ENCODE measurements at regions not wholly inside any gene's neighbourhood (a gene's known extent, or its start where the extent isn't known, plus 50 kb on each side); places are given as distances from the start of the nearest gene placed in this dataset.

GRCh38 chr5:165714598-165714997 lies 2209.2 kb downstream of the MAT2B start:
- Histone ChIP-seq H3K27ac (ENCODE audit: low read depth in 2 of 2, low read length in 2 of 2) (no peak overlapping the region), H3K9ac (ENCODE audit: low read depth in 1 of 2, low read length in 2 of 2) (no peak overlapping the region), H3K9me3 (ENCODE audit: control insufficient read depth in 2 of 2, low read length in 2 of 2) (peaks cover 0 to 2% of the 10 kb centered on the region in 2 donors), H3K36me3 (ENCODE audit: control insufficient read depth in 2 of 2, insufficient read depth in 2 of 2, low read length in 2 of 2) (no peaks in the 10 kb centered on the region), H3K4me3 (ENCODE audit: low read length in 2 of 2) (no peak overlapping the region), H3K4me1 (ENCODE audit: control insufficient read depth in 2 of 2, insufficient read depth in 2 of 2, low read length in 2 of 2) (no peaks in the 10 kb centered on the region), H3K27me3 (ENCODE audit: control insufficient read depth in 2 of 2, insufficient read depth in 2 of 2, low read length in 2 of 2) (no peaks in the 10 kb centered on the region)

DNA sequence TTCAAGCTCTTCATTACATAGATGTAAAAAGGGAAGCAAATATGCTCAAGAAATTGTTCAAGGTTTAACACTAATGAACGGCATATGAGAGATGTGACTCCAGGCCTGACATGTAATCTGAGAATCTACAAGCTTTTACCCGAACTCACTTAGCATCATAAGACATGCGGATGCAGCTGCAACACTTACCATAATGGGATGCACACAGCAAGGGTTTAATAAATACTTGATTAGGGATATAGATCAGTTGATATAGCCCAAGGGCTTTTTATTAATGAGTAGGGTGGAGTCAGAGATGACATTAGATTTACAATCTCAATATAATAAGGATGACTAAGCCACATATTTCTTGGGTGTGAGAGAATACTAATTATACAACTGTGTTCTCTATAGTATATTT lies 2215.5 kb downstream of the MAT2B start:
- no peak overlapping the region for H3K9ac ChIP-seq (ENCODE audit: low read depth in 1 of 2, low read length in 2 of 2)

GRCh38 chr5:165722401-165722800 lies 2217.0 kb downstream of the MAT2B start:
- H3K4me3 ChIP-seq (ENCODE audit: low read length in 2 of 2), result no peak overlapping the region
- no peaks in the 10 kb centered on the region for H3K4me1 ChIP-seq (ENCODE audit: control insufficient read depth in 2 of 2, insufficient read depth in 2 of 2, low read length in 2 of 2)
- no peaks in the 10 kb centered on the region for H3K9me3 ChIP-seq (ENCODE audit: control insufficient read depth in 2 of 2, low read length in 2 of 2)
- H3K27me3 ChIP-seq (ENCODE audit: control insufficient read depth in 2 of 2, insufficient read depth in 2 of 2, low read length in 2 of 2), result no peaks in the 10 kb centered on the region
- H3K36me3 ChIP-seq (ENCODE audit: control insufficient read depth in 2 of 2, insufficient read depth in 2 of 2, low read length in 2 of 2), result no peaks in the 10 kb centered on the region
- no peak overlapping the region for H3K27ac ChIP-seq (ENCODE audit: low read depth in 2 of 2, low read length in 2 of 2)
- H3K9ac ChIP-seq (ENCODE audit: low read depth in 1 of 2, low read length in 2 of 2), result no peak overlapping the region

More for the DNA sequence above, 2215.5 kb downstream of the MAT2B start:
- Histone ChIP-seq H3K36me3 (ENCODE audit: control insufficient read depth in 2 of 2, insufficient read depth in 2 of 2, low read length in 2 of 2) (no peaks in the 10 kb centered on the region), H3K27ac (ENCODE audit: low read depth in 2 of 2, low read length in 2 of 2) (no peak overlapping the region), H3K9me3 (ENCODE audit: control insufficient read depth in 2 of 2, low read length in 2 of 2) (no peaks in the 10 kb centered on the region), H3K4me3 (ENCODE audit: low read length in 2 of 2) (no peak overlapping the region), H3K4me1 (ENCODE audit: control insufficient read depth in 2 of 2, insufficient read depth in 2 of 2, low read length in 2 of 2) (no peaks in the 10 kb centered on the region), H3K27me3 (ENCODE audit: control insufficient read depth in 2 of 2, insufficient read depth in 2 of 2, low read length in 2 of 2) (no peaks in the 10 kb centered on the region)

- no peak overlapping the region for H3K27ac ChIP-seq (ENCODE audit: low read depth in 2 of 2, low read length in 2 of 2)
- no peak overlapping the region for H3K9ac ChIP-seq (ENCODE audit: low read depth in 1 of 2, low read length in 2 of 2)
Observed at GRCh38 chr5:165723931-165724330, 2218.5 kb downstream of the MAT2B start.

GRCh38 chr5:165728425-165728824 lies 2223.0 kb downstream of the MAT2B start:
- no peaks in the 10 kb centered on the region for H3K9me3 ChIP-seq (ENCODE audit: control insufficient read depth in 2 of 2, low read length in 2 of 2)
- no peaks in the 10 kb centered on the region for H3K4me1 ChIP-seq (ENCODE audit: control insufficient read depth in 2 of 2, insufficient read depth in 2 of 2, low read length in 2 of 2)
- H3K9ac ChIP-seq (ENCODE audit: low read depth in 1 of 2, low read length in 2 of 2), result no peak overlapping the region
- no peaks in the 10 kb centered on the region for H3K27me3 ChIP-seq (ENCODE audit: control insufficient read depth in 2 of 2, insufficient read depth in 2 of 2, low read length in 2 of 2)
- no peak overlapping the region for H3K4me3 ChIP-seq (ENCODE audit: low read length in 2 of 2)
- H3K27ac ChIP-seq (ENCODE audit: low read depth in 2 of 2, low read length in 2 of 2), result no peak overlapping the region
- no peaks in the 10 kb centered on the region for H3K36me3 ChIP-seq (ENCODE audit: control insufficient read depth in 2 of 2, insufficient read depth in 2 of 2, low read length in 2 of 2)

More at GRCh38 chr5:165723931-165724330, 2218.5 kb downstream of the MAT2B start:
- H3K27me3 ChIP-seq (ENCODE audit: control insufficient read depth in 2 of 2, insufficient read depth in 2 of 2, low read length in 2 of 2), result no peaks in the 10 kb centered on the region
- H3K4me1 ChIP-seq (ENCODE audit: control insufficient read depth in 2 of 2, insufficient read depth in 2 of 2, low read length in 2 of 2), result no peaks in the 10 kb centered on the region
- no peaks in the 10 kb centered on the region for H3K36me3 ChIP-seq (ENCODE audit: control insufficient read depth in 2 of 2, insufficient read depth in 2 of 2, low read length in 2 of 2)
- H3K4me3 ChIP-seq (ENCODE audit: low read length in 2 of 2), result no peak overlapping the region
- no peaks in the 10 kb centered on the region for H3K9me3 ChIP-seq (ENCODE audit: control insufficient read depth in 2 of 2, low read length in 2 of 2)

GRCh38 chr5:165735388-165735787 lies 2230.0 kb downstream of the MAT2B start:
- no peaks in the 10 kb centered on the region for H3K27me3 ChIP-seq (ENCODE audit: control insufficient read depth in 2 of 2, insufficient read depth in 2 of 2, low read length in 2 of 2)
- no peak overlapping the region for H3K9ac ChIP-seq (ENCODE audit: low read depth in 1 of 2, low read length in 2 of 2)
- H3K27ac ChIP-seq (ENCODE audit: low read depth in 2 of 2, low read length in 2 of 2), result no peak overlapping the region
- H3K9me3 ChIP-seq (ENCODE audit: control insufficient read depth in 2 of 2, low read length in 2 of 2), result peaks cover 0 to 3% of the 10 kb centered on the region in 2 donors
- H3K4me3 ChIP-seq (ENCODE audit: low read length in 2 of 2), result no peak overlapping the region
- H3K4me1 ChIP-seq (ENCODE audit: control insufficient read depth in 2 of 2, insufficient read depth in 2 of 2, low read length in 2 of 2), result no peaks in the 10 kb centered on the region
- H3K36me3 ChIP-seq (ENCODE audit: control insufficient read depth in 2 of 2, insufficient read depth in 2 of 2, low read length in 2 of 2), result no peaks in the 10 kb centered on the region

DNA sequence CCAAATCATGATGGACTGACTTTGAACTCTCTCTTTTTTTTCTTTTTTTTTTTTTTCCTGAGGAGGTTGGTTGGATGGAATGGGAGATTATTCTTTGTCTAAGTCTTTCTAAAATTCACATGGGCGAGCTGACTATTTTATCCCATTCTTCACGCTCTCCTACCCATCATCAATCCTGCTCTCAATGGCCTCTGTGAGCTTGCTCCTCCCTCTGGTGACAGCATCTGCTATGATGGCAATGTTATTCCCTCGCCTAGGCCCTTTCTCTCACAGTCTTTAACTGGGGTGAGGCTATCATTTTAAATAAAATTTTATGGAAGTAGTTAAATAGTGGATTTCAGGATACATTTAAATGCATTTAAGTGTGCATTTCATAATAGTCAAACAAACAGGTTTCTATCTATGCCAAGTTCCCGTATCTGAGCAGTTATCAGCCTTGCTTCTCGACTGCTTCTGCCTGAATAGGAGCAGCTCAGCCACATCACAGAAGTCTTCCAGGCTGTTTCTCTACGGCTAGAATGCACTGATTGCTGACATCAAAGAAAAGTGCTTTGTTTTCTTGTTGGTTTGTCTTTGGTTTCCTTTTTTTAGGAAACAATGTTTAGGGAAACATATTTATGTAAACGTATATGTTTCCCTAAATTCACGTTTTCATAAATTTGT lies 2233.8 kb downstream of the MAT2B start:
- Histone ChIP-seq H3K9me3 (ENCODE audit: control insufficient read depth in 2 of 2, low read length in 2 of 2) (peaks cover 0 to 3% of the 10 kb centered on the region in 2 donors), H3K36me3 (ENCODE audit: control insufficient read depth in 2 of 2, insufficient read depth in 2 of 2, low read length in 2 of 2) (no peaks in the 10 kb centered on the region), H3K9ac (ENCODE audit: low read depth in 1 of 2, low read length in 2 of 2) (no peak overlapping the region), H3K4me1 (ENCODE audit: control insufficient read depth in 2 of 2, insufficient read depth in 2 of 2, low read length in 2 of 2) (no peaks in the 10 kb centered on the region), H3K4me3 (ENCODE audit: low read length in 2 of 2) (no peak overlapping the region), H3K27ac (ENCODE audit: low read depth in 2 of 2, low read length in 2 of 2) (no peak overlapping the region), H3K27me3 (ENCODE audit: control insufficient read depth in 2 of 2, insufficient read depth in 2 of 2, low read length in 2 of 2) (no peaks in the 10 kb centered on the region)

DNA sequence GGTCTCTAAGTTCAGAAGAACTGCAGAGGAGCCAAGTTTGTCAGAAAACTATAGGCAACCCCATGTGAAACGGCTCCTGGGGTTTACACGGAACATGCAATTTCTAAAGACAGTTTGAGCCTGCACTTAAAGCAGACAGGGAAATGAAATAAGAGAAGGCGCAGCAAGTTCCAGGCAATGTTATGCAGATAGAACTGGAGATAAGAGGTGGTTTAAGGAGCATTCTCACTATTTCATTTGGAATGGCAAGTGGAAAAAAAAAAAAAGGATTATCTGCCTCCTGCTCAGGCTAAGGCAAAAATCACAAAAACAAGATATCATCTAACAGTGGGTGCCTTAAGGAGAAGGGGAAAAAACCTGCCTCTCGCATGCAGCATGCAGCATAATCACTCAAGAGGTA lies 2252.4 kb downstream of the MAT2B start:
- no peak overlapping the region for H3K9ac ChIP-seq (ENCODE audit: low read depth in 1 of 2, low read length in 2 of 2)
- no peaks in the 10 kb centered on the region for H3K27me3 ChIP-seq (ENCODE audit: control insufficient read depth in 2 of 2, insufficient read depth in 2 of 2, low read length in 2 of 2)
- no peak overlapping the region for H3K27ac ChIP-seq (ENCODE audit: low read depth in 2 of 2, low read length in 2 of 2)
- H3K4me3 ChIP-seq (ENCODE audit: low read length in 2 of 2), result no peak overlapping the region
- no peaks in the 10 kb centered on the region for H3K4me1 ChIP-seq (ENCODE audit: control insufficient read depth in 2 of 2, insufficient read depth in 2 of 2, low read length in 2 of 2)
- H3K9me3 ChIP-seq (ENCODE audit: control insufficient read depth in 2 of 2, low read length in 2 of 2), result no peaks in the 10 kb centered on the region
- H3K36me3 ChIP-seq (ENCODE audit: control insufficient read depth in 2 of 2, insufficient read depth in 2 of 2, low read length in 2 of 2), result no peaks in the 10 kb centered on the region

DNA sequence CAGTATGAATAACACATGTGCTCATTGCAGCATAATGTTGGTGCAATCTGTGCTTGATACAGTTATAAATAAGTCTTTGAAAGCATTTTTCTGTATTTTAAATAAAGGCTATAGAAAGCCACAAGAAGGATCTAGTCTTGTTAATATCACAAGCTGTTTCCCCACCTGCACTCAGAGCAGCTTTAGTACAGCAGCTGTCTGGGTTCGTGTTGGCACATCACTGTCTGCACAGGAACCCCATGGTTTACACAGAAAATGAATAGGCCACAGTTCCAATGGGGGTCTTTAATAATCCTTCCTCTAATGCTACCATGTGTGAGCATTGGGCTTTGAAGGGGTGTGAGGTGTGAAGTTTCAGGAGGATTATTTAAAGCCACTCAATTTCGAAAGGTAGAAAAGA lies 2269.7 kb downstream of the MAT2B start:
- H3K27ac ChIP-seq (ENCODE audit: low read depth in 2 of 2, low read length in 2 of 2), result no peak overlapping the region
- H3K9me3 ChIP-seq (ENCODE audit: control insufficient read depth in 2 of 2, low read length in 2 of 2), result no peaks in the 10 kb centered on the region
- H3K9ac ChIP-seq (ENCODE audit: low read depth in 1 of 2, low read length in 2 of 2), result no peak overlapping the region
- no peaks in the 10 kb centered on the region for H3K27me3 ChIP-seq (ENCODE audit: control insufficient read depth in 2 of 2, insufficient read depth in 2 of 2, low read length in 2 of 2)
- no peak overlapping the region for H3K4me3 ChIP-seq (ENCODE audit: low read length in 2 of 2)
- no peaks in the 10 kb centered on the region for H3K36me3 ChIP-seq (ENCODE audit: control insufficient read depth in 2 of 2, insufficient read depth in 2 of 2, low read length in 2 of 2)
- no peaks in the 10 kb centered on the region for H3K4me1 ChIP-seq (ENCODE audit: control insufficient read depth in 2 of 2, insufficient read depth in 2 of 2, low read length in 2 of 2)

DNA sequence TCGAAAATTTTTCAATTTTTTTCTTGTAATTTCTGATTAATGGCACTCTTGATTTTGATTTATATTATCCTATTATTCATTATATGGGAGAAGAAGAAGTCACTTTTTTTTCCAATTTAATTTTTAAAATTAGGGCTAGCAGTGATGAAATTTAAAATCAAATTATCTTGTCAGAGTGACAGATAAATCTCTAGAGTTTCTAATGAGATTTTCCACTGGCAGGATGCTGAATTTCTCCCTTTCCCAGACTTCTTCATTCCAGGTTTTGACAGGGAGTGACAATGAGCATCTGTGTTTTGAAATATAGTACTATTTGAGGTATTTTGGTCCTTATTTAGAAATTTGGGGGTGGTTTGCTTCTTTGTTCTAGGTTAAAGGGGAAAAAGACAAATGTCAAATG lies 2274.1 kb downstream of the MAT2B start:
- no peaks in the 10 kb centered on the region for H3K4me1 ChIP-seq (ENCODE audit: control insufficient read depth in 2 of 2, insufficient read depth in 2 of 2, low read length in 2 of 2)
- H3K4me3 ChIP-seq (ENCODE audit: low read length in 2 of 2), result no peak overlapping the region
- no peaks in the 10 kb centered on the region for H3K27me3 ChIP-seq (ENCODE audit: control insufficient read depth in 2 of 2, insufficient read depth in 2 of 2, low read length in 2 of 2)
- H3K9me3 ChIP-seq (ENCODE audit: control insufficient read depth in 2 of 2, low read length in 2 of 2), result no peaks in the 10 kb centered on the region
- H3K36me3 ChIP-seq (ENCODE audit: control insufficient read depth in 2 of 2, insufficient read depth in 2 of 2, low read length in 2 of 2), result no peaks in the 10 kb centered on the region
- H3K9ac ChIP-seq (ENCODE audit: low read depth in 1 of 2, low read length in 2 of 2), result no peak overlapping the region
- no peak overlapping the region for H3K27ac ChIP-seq (ENCODE audit: low read depth in 2 of 2, low read length in 2 of 2)

DNA sequence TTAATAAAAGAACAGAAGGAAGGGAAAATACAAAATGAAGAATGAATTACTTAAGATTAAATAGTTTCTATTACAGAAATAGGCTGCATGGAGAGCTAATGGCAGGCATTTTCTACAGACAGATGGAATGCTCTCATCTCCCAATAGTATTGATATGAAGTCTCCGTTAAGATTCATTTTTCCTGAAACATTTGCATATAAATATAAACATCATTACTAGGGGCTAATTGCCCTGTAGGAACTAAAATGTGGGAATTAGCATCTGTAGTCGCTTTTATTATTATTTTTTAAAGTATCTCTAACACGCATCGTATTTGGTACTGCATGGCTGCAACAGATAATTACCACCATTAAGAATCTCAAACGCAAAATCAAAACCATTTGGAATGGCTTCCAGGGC lies 2275.5 kb downstream of the MAT2B start:
- Histone ChIP-seq H3K27me3 (ENCODE audit: control insufficient read depth in 2 of 2, insufficient read depth in 2 of 2, low read length in 2 of 2) (no peaks in the 10 kb centered on the region), H3K9ac (ENCODE audit: low read depth in 1 of 2, low read length in 2 of 2) (no peak overlapping the region), H3K36me3 (ENCODE audit: control insufficient read depth in 2 of 2, insufficient read depth in 2 of 2, low read length in 2 of 2) (no peaks in the 10 kb centered on the region), H3K9me3 (ENCODE audit: control insufficient read depth in 2 of 2, low read length in 2 of 2) (no peaks in the 10 kb centered on the region), H3K4me1 (ENCODE audit: control insufficient read depth in 2 of 2, insufficient read depth in 2 of 2, low read length in 2 of 2) (no peaks in the 10 kb centered on the region), H3K27ac (ENCODE audit: low read depth in 2 of 2, low read length in 2 of 2) (no peak overlapping the region), H3K4me3 (ENCODE audit: low read length in 2 of 2) (no peak overlapping the region)

All from mucosa of rectum (tissue), 2 donors.